NCI-H187 (cell line): ENCODE measurements at regions not wholly inside any gene's neighbourhood (a gene's known extent, or its start where the extent isn't known, plus 50 kb on each side); places are given as distances from the start of the nearest gene placed in this dataset.

Source experiments
- DNase-seq, 2 experiments: peaks; one replicate each; lab custom pipeline; 2025; lab: John Stamatoyannopoulos, UW

GRCh38 chr15:85941186-85941855 lies 138.3 kb upstream of the AGBL1 start:
- no peak for DNase-seq

- no peak for DNase-seq
These were observed 137.0 kb upstream of the AGBL1 start for GRCh38 chr15:85942632-85943031.

GRCh38 chr15:85943151-85943550 lies 136.5 kb upstream of the AGBL1 start:
- DNase-seq, result no peak

- DNase-seq, result no peak
These were observed 135.9 kb upstream of the AGBL1 start for GRCh38 chr15:85943791-85944190.

GRCh38 chr15:85947021-85947420 lies 132.7 kb upstream of the AGBL1 start:
- no peak for DNase-seq

GRCh38 chr15:85947936-85948335 lies 131.7 kb upstream of the AGBL1 start:
- no peak for DNase-seq

GRCh38 chr15:85950101-85950500 lies 129.6 kb upstream of the AGBL1 start:
- DNase-seq, result no peak

GRCh38 chr15:85954586-85954985 lies 125.1 kb upstream of the AGBL1 start:
- no peak for DNase-seq

GRCh38 chr15:85955501-85956391 lies 123.9 kb upstream of the AGBL1 start:
- no peak for DNase-seq

- DNase-seq, result no peak
These were observed 123.0 kb upstream of the AGBL1 start for GRCh38 chr15:85956532-85957275.

GRCh38 chr15:85959611-85960010 lies 120.1 kb upstream of the AGBL1 start:
- DNase-seq, result no peak

GRCh38 chr15:85960381-85960780 lies 119.3 kb upstream of the AGBL1 start:
- DNase-seq, result no peak

- no peak for DNase-seq
These were observed 117.8 kb upstream of the AGBL1 start for GRCh38 chr15:85961821-85962220.

- no peak for DNase-seq
These were observed 116.4 kb upstream of the AGBL1 start for GRCh38 chr15:85963262-85963760.

- no peak for DNase-seq
These were observed 115.2 kb upstream of the AGBL1 start for GRCh38 chr15:85964471-85964870.

- DNase-seq, result no peak
These were observed 112.1 kb upstream of the AGBL1 start for GRCh38 chr15:85967553-85967952.

GRCh38 chr15:85972805-85973540 lies 106.7 kb upstream of the AGBL1 start:
- DNase-seq, result no peak

- DNase-seq, result no peak
These were observed 105.9 kb upstream of the AGBL1 start for GRCh38 chr15:85973584-85974347.

- DNase-seq, result no peak
These were observed 105.3 kb upstream of the AGBL1 start for GRCh38 chr15:85974348-85974705.

- no peak for DNase-seq
These were observed 104.9 kb upstream of the AGBL1 start for GRCh38 chr15:85974742-85975141.

- DNase-seq, result no peak
These were observed 103.6 kb upstream of the AGBL1 start for GRCh38 chr15:85976102-85976501.
